ENCODE measurements at regions not wholly inside any gene's neighbourhood (a gene's known extent, or its start where the extent isn't known, plus 50 kb on each side); places are given as distances from the start of the nearest gene placed in this dataset.

DNA sequence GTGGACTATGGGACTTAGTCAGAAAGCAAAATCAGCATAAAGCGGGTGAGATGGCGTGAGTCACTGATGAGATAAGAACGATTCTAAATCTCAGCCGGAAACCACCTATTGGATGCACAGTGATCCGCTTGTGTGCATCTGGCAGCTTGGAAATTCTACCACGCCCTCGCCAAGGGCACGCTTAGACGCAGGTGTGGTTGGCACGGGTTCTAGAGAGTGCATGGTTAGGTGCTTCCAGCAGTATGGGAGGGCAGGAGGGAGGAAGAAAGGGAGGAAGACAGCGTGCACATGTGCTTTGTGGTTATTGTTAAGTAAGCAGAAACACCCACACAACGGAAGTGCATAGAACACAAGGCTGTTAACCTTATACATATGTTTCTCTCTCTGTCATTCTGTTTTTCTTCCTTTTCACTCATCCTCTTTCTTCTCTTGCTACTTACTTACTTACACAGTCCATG, 374.0 kb upstream of the ASIC2 start:
- TF ChIP-seq, protein P1, sequence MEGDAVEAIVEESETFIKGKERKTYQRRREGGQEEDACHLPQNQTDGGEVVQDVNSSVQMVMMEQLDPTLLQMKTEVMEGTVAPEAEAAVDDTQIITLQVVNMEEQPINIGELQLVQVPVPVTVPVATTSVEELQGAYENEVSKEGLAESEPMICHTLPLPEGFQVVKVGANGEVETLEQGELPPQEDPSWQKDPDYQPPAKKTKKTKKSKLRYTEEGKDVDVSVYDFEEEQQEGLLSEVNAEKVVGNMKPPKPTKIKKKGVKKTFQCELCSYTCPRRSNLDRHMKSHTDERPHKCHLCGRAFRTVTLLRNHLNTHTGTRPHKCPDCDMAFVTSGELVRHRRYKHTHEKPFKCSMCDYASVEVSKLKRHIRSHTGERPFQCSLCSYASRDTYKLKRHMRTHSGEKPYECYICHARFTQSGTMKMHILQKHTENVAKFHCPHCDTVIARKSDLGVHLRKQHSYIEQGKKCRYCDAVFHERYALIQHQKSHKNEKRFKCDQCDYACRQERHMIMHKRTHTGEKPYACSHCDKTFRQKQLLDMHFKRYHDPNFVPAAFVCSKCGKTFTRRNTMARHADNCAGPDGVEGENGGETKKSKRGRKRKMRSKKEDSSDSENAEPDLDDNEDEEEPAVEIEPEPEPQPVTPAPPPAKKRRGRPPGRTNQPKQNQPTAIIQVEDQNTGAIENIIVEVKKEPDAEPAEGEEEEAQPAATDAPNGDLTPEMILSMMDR (IDR thresholded peaks at IDR 0.05): no peak
- no peak for TF ChIP-seq POLR2A (IDR thresholded peaks at IDR 0.05)
